ENCODE measurements at regions not wholly inside any gene's neighbourhood (a gene's known extent, or its start where the extent isn't known, plus 50 kb on each side); places are given as distances from the start of the nearest gene placed in this dataset.

- H3K36me3 Mint-ChIP-seq (ENCODE audit: low read depth) = no peaks in the 10 kb centered on the region
- H3K27ac Mint-ChIP-seq = no peak overlapping the region
- H3K4me3 Mint-ChIP-seq = no peak overlapping the region
- H3K4me1 Mint-ChIP-seq (ENCODE audit: low read depth) = no peaks in the 10 kb centered on the region
- no peaks in the 10 kb centered on the region for H3K9me3 Mint-ChIP-seq
- H3K27me3 Mint-ChIP-seq = peaks cover 3% of the 10 kb centered on the region
These were observed 111.1 kb upstream of the GRPR start for GRCh38 chrX:16012250-16012649.

GRCh38 chrX:16005917-16006316, 117.4 kb upstream of the GRPR start:
- H3K27me3 Mint-ChIP-seq = peaks cover 7% of the 10 kb centered on the region
- no peaks in the 10 kb centered on the region for H3K4me1 Mint-ChIP-seq (ENCODE audit: low read depth)
- no peak overlapping the region for H3K4me3 Mint-ChIP-seq
- no peaks in the 10 kb centered on the region for H3K36me3 Mint-ChIP-seq (ENCODE audit: low read depth)
- no peaks in the 10 kb centered on the region for H3K9me3 Mint-ChIP-seq
- no peak overlapping the region for H3K27ac Mint-ChIP-seq

GRCh38 chrX:16002185-16002584, 121.2 kb upstream of the GRPR start:
- H3K36me3 Mint-ChIP-seq (ENCODE audit: low read depth) = no peaks in the 10 kb centered on the region
- H3K4me1 Mint-ChIP-seq (ENCODE audit: low read depth) = no peaks in the 10 kb centered on the region
- peaks cover 7% of the 10 kb centered on the region for H3K27me3 Mint-ChIP-seq
- no peak overlapping the region for H3K27ac Mint-ChIP-seq
- no peak overlapping the region for H3K4me3 Mint-ChIP-seq
- no peaks in the 10 kb centered on the region for H3K9me3 Mint-ChIP-seq

- no peaks in the 10 kb centered on the region for H3K36me3 Mint-ChIP-seq (ENCODE audit: low read depth)
- peaks cover 8% of the 10 kb centered on the region for H3K27me3 Mint-ChIP-seq
- no peaks in the 10 kb centered on the region for H3K4me1 Mint-ChIP-seq (ENCODE audit: low read depth)
- H3K27ac Mint-ChIP-seq = no peak overlapping the region
- H3K9me3 Mint-ChIP-seq = no peaks in the 10 kb centered on the region
- H3K4me3 Mint-ChIP-seq = no peak overlapping the region
These were observed 125.0 kb upstream of the GRPR start for GRCh38 chrX:15998350-15998749.

GRCh38 chrX:15989716-15990115, 133.6 kb upstream of the GRPR start:
- Mint-ChIP-seq H3K9me3 (no peaks in the 10 kb centered on the region), H3K27ac (no peak overlapping the region), H3K4me1 (ENCODE audit: low read depth) (peaks cover 10% of the 10 kb centered on the region), H3K27me3 (peaks cover 9% of the 10 kb centered on the region), H3K36me3 (ENCODE audit: low read depth) (peaks cover 3% of the 10 kb centered on the region), H3K4me3 (no peak overlapping the region)

GRCh38 chrX:15988661-15989603, 134.3 kb upstream of the AP1S2 start:
- peaks cover 5% of the 10 kb centered on the region for H3K27me3 Mint-ChIP-seq
- no peak overlapping the region for H3K27ac Mint-ChIP-seq
- no peak overlapping the region for H3K4me3 Mint-ChIP-seq
- H3K36me3 Mint-ChIP-seq (ENCODE audit: low read depth) = peaks cover 3% of the 10 kb centered on the region
- H3K9me3 Mint-ChIP-seq = no peaks in the 10 kb centered on the region
- peaks cover 10% of the 10 kb centered on the region for H3K4me1 Mint-ChIP-seq (ENCODE audit: low read depth)

- H3K27ac Mint-ChIP-seq = no peak overlapping the region
- H3K9me3 Mint-ChIP-seq = no peaks in the 10 kb centered on the region
- peaks cover 5% of the 10 kb centered on the region for H3K27me3 Mint-ChIP-seq
- peaks cover 10% of the 10 kb centered on the region for H3K4me1 Mint-ChIP-seq (ENCODE audit: low read depth)
- H3K36me3 Mint-ChIP-seq (ENCODE audit: low read depth) = peaks cover 3% of the 10 kb centered on the region
- H3K4me3 Mint-ChIP-seq = no peak overlapping the region
These were observed 131.3 kb upstream of the AP1S2 start for GRCh38 chrX:15985937-15986336.

GRCh38 chrX:15983034-15983433, 128.4 kb upstream of the AP1S2 start:
- H3K9me3 Mint-ChIP-seq = no peaks in the 10 kb centered on the region
- H3K4me1 Mint-ChIP-seq (ENCODE audit: low read depth) = peaks cover 10% of the 10 kb centered on the region
- H3K27ac Mint-ChIP-seq = no peak overlapping the region

GRCh38 chrX:15977644-15978043, 123.0 kb upstream of the AP1S2 start:
- Mint-ChIP-seq H3K36me3 (ENCODE audit: low read depth) (no peaks in the 10 kb centered on the region), H3K27ac (no peak overlapping the region), H3K4me3 (no peak overlapping the region), H3K27me3 (no peaks in the 10 kb centered on the region), H3K9me3 (no peaks in the 10 kb centered on the region), H3K4me1 (ENCODE audit: low read depth) (peaks cover 11% of the 10 kb centered on the region)

More at GRCh38 chrX:15983034-15983433, 128.4 kb upstream of the AP1S2 start:
- Mint-ChIP-seq H3K27me3 (no peaks in the 10 kb centered on the region), H3K36me3 (ENCODE audit: low read depth) (peaks cover 3% of the 10 kb centered on the region), H3K4me3 (no peak overlapping the region)

- no peaks in the 10 kb centered on the region for H3K36me3 Mint-ChIP-seq (ENCODE audit: low read depth)
- no peak overlapping the region for H3K4me3 Mint-ChIP-seq
- H3K27me3 Mint-ChIP-seq = no peaks in the 10 kb centered on the region
These were observed 121.8 kb upstream of the AP1S2 start for GRCh38 chrX:15976396-15976795.

GRCh38 chrX:15973946-15974345, 119.3 kb upstream of the AP1S2 start:
- Mint-ChIP-seq H3K27ac (no peak overlapping the region), H3K27me3 (no peaks in the 10 kb centered on the region), H3K9me3 (no peaks in the 10 kb centered on the region), H3K4me1 (ENCODE audit: low read depth) (peaks cover 22% of the 10 kb centered on the region), H3K4me3 (no peak overlapping the region), H3K36me3 (ENCODE audit: low read depth) (no peaks in the 10 kb centered on the region)

More at GRCh38 chrX:15976396-15976795, 121.8 kb upstream of the AP1S2 start:
- Mint-ChIP-seq H3K27ac (no peak overlapping the region), H3K4me1 (ENCODE audit: low read depth) (peaks cover 14% of the 10 kb centered on the region), H3K9me3 (no peaks in the 10 kb centered on the region)

GRCh38 chrX:15973299-15973698, 118.7 kb upstream of the AP1S2 start:
- Mint-ChIP-seq H3K4me1 (ENCODE audit: low read depth) (peaks cover 22% of the 10 kb centered on the region), H3K4me3 (no peak overlapping the region), H3K27ac (no peak overlapping the region), H3K27me3 (no peaks in the 10 kb centered on the region), H3K9me3 (no peaks in the 10 kb centered on the region), H3K36me3 (ENCODE audit: low read depth) (no peaks in the 10 kb centered on the region)

GRCh38 chrX:15971696-15972095, 117.1 kb upstream of the AP1S2 start:
- Mint-ChIP-seq H3K4me3 (no peak overlapping the region), H3K4me1 (ENCODE audit: low read depth) (peaks cover 18% of the 10 kb centered on the region)

GRCh38 chrX:15963858-15964257, 109.2 kb upstream of the AP1S2 start:
- Mint-ChIP-seq H3K4me1 (ENCODE audit: low read depth) (no peaks in the 10 kb centered on the region), H3K27ac (no peak overlapping the region), H3K27me3 (no peaks in the 10 kb centered on the region), H3K9me3 (no peaks in the 10 kb centered on the region), H3K36me3 (ENCODE audit: low read depth) (no peaks in the 10 kb centered on the region), H3K4me3 (no peak overlapping the region)

More at GRCh38 chrX:15971696-15972095, 117.1 kb upstream of the AP1S2 start:
- H3K27me3 Mint-ChIP-seq = no peaks in the 10 kb centered on the region
- no peak overlapping the region for H3K27ac Mint-ChIP-seq
- no peaks in the 10 kb centered on the region for H3K9me3 Mint-ChIP-seq
- H3K36me3 Mint-ChIP-seq (ENCODE audit: low read depth) = no peaks in the 10 kb centered on the region

- Mint-ChIP-seq H3K27me3 (no peaks in the 10 kb centered on the region), H3K4me3 (no peak overlapping the region), H3K4me1 (ENCODE audit: low read depth) (no peaks in the 10 kb centered on the region), H3K36me3 (ENCODE audit: low read depth) (no peaks in the 10 kb centered on the region), H3K27ac (no peak overlapping the region), H3K9me3 (no peaks in the 10 kb centered on the region)
These were observed 105.6 kb upstream of the AP1S2 start for GRCh38 chrX:15960237-15960636.

- no peaks in the 10 kb centered on the region for H3K36me3 Mint-ChIP-seq (ENCODE audit: low read depth)
- no peaks in the 10 kb centered on the region for H3K4me1 Mint-ChIP-seq (ENCODE audit: low read depth)
- H3K4me3 Mint-ChIP-seq = no peak overlapping the region
- no peaks in the 10 kb centered on the region for H3K27me3 Mint-ChIP-seq
- H3K27ac Mint-ChIP-seq = no peak overlapping the region
- no peaks in the 10 kb centered on the region for H3K9me3 Mint-ChIP-seq
These were observed 102.1 kb upstream of the AP1S2 start for GRCh38 chrX:15956681-15957080.
